Smooth muscle cell (in vitro differentiated cells): ENCODE measurements at regions not wholly inside any gene's neighbourhood (a gene's known extent, or its start where the extent isn't known, plus 50 kb on each side); places are given as distances from the start of the nearest gene placed in this dataset.

Source experiments
- DNase-seq: peaks from one replicate; lab custom pipeline; 2025; ENCODE audit not compliant: unreplicated experiment; lab: John Stamatoyannopoulos, UW
- H2AFZ ChIP-seq: fragments of 200-600 bp; sonication (generic); 2 replicates; pipeline ENCODE4 v1.6.0; 2016; ENCODE audit warnings: antibody characterized with exemption, low read depth, mild to moderate bottlenecking
- H3F3A ChIP-seq: fragments of 200-600 bp; sonication (generic); 2 replicates; pipeline ENCODE4 v1.6.0; 2017; ENCODE audit warnings: antibody characterized with exemption, low read depth
- H3K27ac ChIP-seq: fragments of 200-600 bp; sonication (generic); 2 replicates; pipeline ENCODE4 v1.5.1; 2016; ENCODE audit warnings: low read depth, mild to moderate bottlenecking
- H3K27me3 ChIP-seq: fragments of 200-600 bp; sonication (generic); 2 replicates; pipeline ENCODE4 v1.6.1; 2016; ENCODE audit warnings: low read depth, mild to moderate bottlenecking
- H3K36me3 ChIP-seq: fragments of 200-600 bp; sonication (generic); 2 replicates; pipeline ENCODE4 v1.5.1; 2016; ENCODE audit warnings: low read depth
- H3K4me1 ChIP-seq: fragments of 200-600 bp; sonication (generic); 2 replicates; pipeline ENCODE4 v1.5.1; 2016; ENCODE audit warnings: low read depth
- H3K4me2 ChIP-seq: fragments of 200-600 bp; sonication (generic); 2 replicates; pipeline ENCODE4 v1.6.0; 2016; ENCODE audit warnings: mild to moderate bottlenecking
- H3K4me3 ChIP-seq: fragments of 200-600 bp; sonication (generic); 2 replicates; pipeline ENCODE4 v1.5.1; 2016; ENCODE audit warnings: mild to moderate bottlenecking
- H3K79me2 ChIP-seq: fragments of 200-600 bp; sonication (generic); 2 replicates; pipeline ENCODE4 v1.6.0; 2016; ENCODE audit warnings: low read depth, mild to moderate bottlenecking
- H3K9ac ChIP-seq: fragments of 200-600 bp; sonication (generic); 2 replicates; pipeline ENCODE4 v1.6.0; 2016; ENCODE audit warnings: low read depth
- H3K9me3 ChIP-seq: fragments of 200-600 bp; sonication (generic); replicated peaks from 2 replicates; pipeline ENCODE4 v1.5.1; 2016; ENCODE audit warnings: low read depth
- H4K20me1 ChIP-seq: fragments of 200-600 bp; sonication (generic); 2 replicates; pipeline ENCODE4 v1.6.0; 2016; ENCODE audit warnings: low read depth
- WGBS: methylation state at CpG from one replicate; pipeline ENCODE4 v1.1.7; 2016; ENCODE audit warnings: low lambda C conversion rate; 5-methylcytosine and 5-hydroxymethylcytosine counted together
- TF ChIP-seq, protein P1 (sequence below): fragments of 200-600 bp; sonication (generic); IDR thresholded peaks from 2 replicates; pipeline ENCODE4 v1.5.1; 2017; ENCODE audit warnings: borderline replicate concordance, mild to moderate bottlenecking, antibody characterized with exemption; ENCODE audit not compliant: insufficient read depth, poor library complexity, severe bottlenecking

DNA sequence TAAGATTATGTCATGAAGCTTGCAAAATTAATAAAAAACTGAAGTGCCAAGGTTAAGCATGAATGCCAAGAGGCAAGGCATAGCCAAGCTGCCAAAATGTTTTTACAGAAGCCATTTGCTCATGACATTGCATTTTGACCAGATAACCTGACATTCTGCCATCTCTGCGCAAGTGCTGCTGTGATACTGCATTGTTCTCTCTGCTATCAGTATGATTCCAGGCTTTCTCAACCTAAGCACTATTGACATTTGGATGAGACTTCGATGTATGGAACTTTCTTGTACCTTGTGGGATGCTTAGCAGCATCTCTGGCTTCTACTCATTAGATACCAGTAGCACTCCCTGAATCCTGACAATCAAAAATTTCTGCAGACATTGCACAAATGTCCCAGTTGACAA is 139.2 kb downstream of the RASSF9 start:
- Histone ChIP-seq H3K27ac (no peak overlapping the region), H3K79me2 (no peaks in the 10 kb centered on the region), H3K9me3 (no peaks in the 10 kb centered on the region), H4K20me1 (no peaks in the 10 kb centered on the region), H3F3A (no peaks in the 10 kb centered on the region), H3K4me3 (no peak overlapping the region), H3K36me3 (no peaks in the 10 kb centered on the region), H3K27me3 (no peaks in the 10 kb centered on the region), H3K4me2 (no peak overlapping the region), H3K4me1 (no peaks in the 10 kb centered on the region), H2AFZ (no peak overlapping the region), H3K9ac (no peak overlapping the region)
- no peak for DNase-seq
- TF ChIP-seq, protein P1, sequence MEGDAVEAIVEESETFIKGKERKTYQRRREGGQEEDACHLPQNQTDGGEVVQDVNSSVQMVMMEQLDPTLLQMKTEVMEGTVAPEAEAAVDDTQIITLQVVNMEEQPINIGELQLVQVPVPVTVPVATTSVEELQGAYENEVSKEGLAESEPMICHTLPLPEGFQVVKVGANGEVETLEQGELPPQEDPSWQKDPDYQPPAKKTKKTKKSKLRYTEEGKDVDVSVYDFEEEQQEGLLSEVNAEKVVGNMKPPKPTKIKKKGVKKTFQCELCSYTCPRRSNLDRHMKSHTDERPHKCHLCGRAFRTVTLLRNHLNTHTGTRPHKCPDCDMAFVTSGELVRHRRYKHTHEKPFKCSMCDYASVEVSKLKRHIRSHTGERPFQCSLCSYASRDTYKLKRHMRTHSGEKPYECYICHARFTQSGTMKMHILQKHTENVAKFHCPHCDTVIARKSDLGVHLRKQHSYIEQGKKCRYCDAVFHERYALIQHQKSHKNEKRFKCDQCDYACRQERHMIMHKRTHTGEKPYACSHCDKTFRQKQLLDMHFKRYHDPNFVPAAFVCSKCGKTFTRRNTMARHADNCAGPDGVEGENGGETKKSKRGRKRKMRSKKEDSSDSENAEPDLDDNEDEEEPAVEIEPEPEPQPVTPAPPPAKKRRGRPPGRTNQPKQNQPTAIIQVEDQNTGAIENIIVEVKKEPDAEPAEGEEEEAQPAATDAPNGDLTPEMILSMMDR = no peak
- 90% methylated on average over 2 of the region's 2 CpGs for whole genome bisulfite sequencing

DNA sequence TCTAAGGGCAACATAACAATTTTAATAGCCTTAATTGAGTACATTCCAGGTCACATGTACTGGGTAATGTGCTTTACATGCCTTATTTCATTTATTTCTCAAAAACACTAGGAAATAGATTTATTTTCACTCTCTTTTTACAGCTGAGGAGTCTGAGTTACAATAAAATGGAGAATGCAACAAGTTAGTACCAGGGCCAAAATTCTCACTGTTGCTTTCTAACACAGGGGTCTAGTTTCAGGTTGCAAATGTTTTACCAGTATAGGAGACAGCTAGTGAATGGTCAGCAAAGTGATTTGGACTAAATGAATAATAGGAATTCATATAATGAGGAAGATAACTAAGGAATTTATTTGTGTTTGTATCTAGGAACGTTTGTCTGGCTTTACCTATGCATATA is 137.3 kb downstream of the RASSF9 start:
- TF ChIP-seq, protein P1 = no peak
- no peak overlapping the region for H3K27ac ChIP-seq
- no peaks in the 10 kb centered on the region for H3K27me3 ChIP-seq
- H3K4me1 ChIP-seq = no peaks in the 10 kb centered on the region
- no peaks in the 10 kb centered on the region for H3F3A ChIP-seq
- no peak overlapping the region for H3K9ac ChIP-seq
- no peak overlapping the region for H3K4me3 ChIP-seq
- WGBS = 64% methylated on average over 1 of the region's 1 CpG
- H3K9me3 ChIP-seq = no peaks in the 10 kb centered on the region
- H3K4me2 ChIP-seq = no peak overlapping the region
- no peaks in the 10 kb centered on the region for H4K20me1 ChIP-seq
- H2AFZ ChIP-seq = no peak overlapping the region
- no peaks in the 10 kb centered on the region for H3K79me2 ChIP-seq
- no peak for DNase-seq
- no peaks in the 10 kb centered on the region for H3K36me3 ChIP-seq

DNA sequence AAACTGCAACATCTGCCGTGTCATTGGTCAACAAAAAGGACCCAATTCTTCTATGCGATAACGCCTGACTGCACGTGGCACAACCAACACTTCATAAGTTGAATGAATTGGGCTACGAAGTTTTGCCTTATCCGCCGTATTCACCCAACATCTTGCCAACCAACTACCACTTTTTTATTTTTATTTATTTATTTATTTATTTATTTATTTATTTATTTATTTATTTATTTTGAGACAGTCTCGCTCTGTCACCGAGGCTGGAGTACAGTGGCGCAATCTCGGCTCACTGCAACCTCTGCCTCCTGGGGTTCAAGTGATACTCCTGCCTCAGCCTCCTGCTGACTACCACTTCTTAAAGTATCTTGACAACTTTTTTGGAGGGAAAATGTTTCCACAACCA is 127.4 kb downstream of the RASSF9 start:
- Histone ChIP-seq H3F3A (no peaks in the 10 kb centered on the region), H2AFZ (no peak overlapping the region), H3K9me3 (no peaks in the 10 kb centered on the region), H3K36me3 (no peaks in the 10 kb centered on the region), H3K4me2 (no peak overlapping the region), H3K4me3 (no peak overlapping the region), H3K4me1 (no peaks in the 10 kb centered on the region), H3K27ac (no peak overlapping the region), H3K79me2 (no peaks in the 10 kb centered on the region), H3K9ac (no peak overlapping the region), H3K27me3 (no peaks in the 10 kb centered on the region), H4K20me1 (no peaks in the 10 kb centered on the region)
- WGBS = 98% methylated on average over 11 of the region's 11 CpGs
- TF ChIP-seq, protein P1 = no peak
- DNase-seq = no peak

DNA sequence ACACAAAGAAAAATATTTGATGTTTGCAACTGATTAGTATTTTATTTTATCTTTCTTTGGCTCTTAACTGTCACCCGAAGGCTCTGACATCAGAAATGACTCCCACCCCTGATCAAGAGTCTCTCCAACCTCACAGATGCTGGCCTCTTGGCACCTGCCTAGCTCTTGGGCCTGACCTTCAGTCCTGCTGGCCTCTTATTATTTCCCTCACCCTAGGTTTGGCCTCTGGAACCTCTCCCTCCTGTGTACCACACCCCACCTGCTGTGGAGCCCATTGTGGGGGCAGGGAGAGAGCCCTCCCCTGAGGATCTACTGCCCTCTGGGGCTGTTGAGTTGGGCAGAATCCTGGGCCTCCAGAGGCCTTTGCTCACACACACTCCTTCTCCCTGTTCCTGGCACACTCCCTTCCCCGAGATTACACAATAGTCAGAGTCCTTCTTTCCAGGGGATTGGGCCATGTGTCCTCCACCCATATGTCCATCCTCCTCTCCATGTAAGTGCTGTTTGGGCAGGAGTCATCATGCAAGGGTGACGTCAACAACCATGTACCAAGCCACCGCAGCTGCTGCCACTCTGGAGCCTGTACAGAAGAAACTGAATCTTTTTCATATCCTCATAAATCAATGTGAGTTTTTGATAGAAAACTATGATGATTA is 124.3 kb downstream of the RASSF9 start:
- no peak for DNase-seq
- H4K20me1 ChIP-seq = no peaks in the 10 kb centered on the region
- no peak overlapping the region for H2AFZ ChIP-seq
- no peaks in the 10 kb centered on the region for H3K27me3 ChIP-seq
- H3K79me2 ChIP-seq = no peaks in the 10 kb centered on the region
- H3F3A ChIP-seq = no peaks in the 10 kb centered on the region
- no peak overlapping the region for H3K4me3 ChIP-seq
- no peaks in the 10 kb centered on the region for H3K36me3 ChIP-seq
- 94% methylated on average over 4 of the region's 4 CpGs for WGBS
- no peak overlapping the region for H3K9ac ChIP-seq
- no peaks in the 10 kb centered on the region for H3K9me3 ChIP-seq
- TF ChIP-seq, protein P1 = no peak
- H3K4me1 ChIP-seq = no peaks in the 10 kb centered on the region
- no peak overlapping the region for H3K27ac ChIP-seq
- H3K4me2 ChIP-seq = no peak overlapping the region
